IPS DF 4.7 (cell line): ENCODE measurements at regions not wholly inside any gene's neighbourhood (a gene's known extent, or its start where the extent isn't known, plus 50 kb on each side); places are given as distances from the start of the nearest gene placed in this dataset.
"Not testable (repeated sequence)": the region's sequence is repeated elsewhere in the genome, so short reads cannot be mapped to it uniquely, and the experiment has no call there.

Source experiments
- DNase-seq: peaks from one replicate; pipeline ENCODE4 v3.0.0-alpha.2; 2013; ENCODE audit warnings: low spot score; ENCODE audit errors: extremely low read depth

- DNase-seq, result no peak
These were observed 671.4 kb downstream of the GALC start for GRCh38 chr14:87321548-87321947.

GRCh38 chr14:87312894-87313205, 680.1 kb downstream of the GALC start:
- no peak for DNase-seq

GRCh38 chr14:87312169-87312893, 680.7 kb downstream of the GALC start:
- no peak for DNase-seq

- DNase-seq, result no peak
These were observed 683.4 kb downstream of the GALC start for GRCh38 chr14:87309557-87309956.

GRCh38 chr14:87306409-87307168, 686.4 kb downstream of the GALC start:
- DNase-seq, result no peak

- DNase-seq, result no peak
These were observed 687.6 kb downstream of the GALC start for GRCh38 chr14:87305345-87305744.

GRCh38 chr14:87304404-87304803, 688.6 kb downstream of the GALC start:
- no peak for DNase-seq

- DNase-seq, result no peak
These were observed 706.2 kb downstream of the GALC start for GRCh38 chr14:87286826-87287225.

- DNase-seq, result no peak
These were observed 706.8 kb downstream of the GALC start for GRCh38 chr14:87286191-87286590.

GRCh38 chr14:87285506-87285905, 707.5 kb downstream of the GALC start:
- no peak for DNase-seq

- DNase-seq, result no peak
These were observed 709.4 kb downstream of the GALC start for GRCh38 chr14:87283547-87283946.

GRCh38 chr14:87282266-87282665, 710.7 kb downstream of the GALC start:
- DNase-seq, result no peak

GRCh38 chr14:87278415-87278814, 714.6 kb downstream of the GALC start:
- DNase-seq, result no peak

- no peak for DNase-seq
These were observed 721.7 kb downstream of the GALC start for GRCh38 chr14:87271331-87271730.

GRCh38 chr14:87268997-87269396, 724.0 kb downstream of the GALC start:
- no peak for DNase-seq

- no peak for DNase-seq
These were observed 728.2 kb downstream of the GALC start for GRCh38 chr14:87264796-87265195.

GRCh38 chr14:87264272-87264785, 728.7 kb downstream of the GALC start:
- no peak for DNase-seq

- DNase-seq, result no peak
These were observed 731.4 kb downstream of the GALC start for GRCh38 chr14:87261621-87262020.

GRCh38 chr14:87260460-87260859, 732.5 kb downstream of the GALC start:
- DNase-seq, result no peak

GRCh38 chr14:87257421-87257820, 735.6 kb downstream of the GALC start:
- no peak for DNase-seq

- no peak for DNase-seq
These were observed 737.9 kb downstream of the GALC start for GRCh38 chr14:87255058-87255457.

- no peak for DNase-seq
These were observed 738.6 kb downstream of the GALC start for GRCh38 chr14:87254331-87254874.

GRCh38 chr14:87253791-87254190, 739.2 kb downstream of the GALC start:
- not testable (repeated sequence) for DNase-seq
